RKO (cell line): ENCODE measurements at regions not wholly inside any gene's neighbourhood (a gene's known extent, or its start where the extent isn't known, plus 50 kb on each side); places are given as distances from the start of the nearest gene placed in this dataset.
"Not testable (repeated sequence)": the region's sequence is repeated elsewhere in the genome, so short reads cannot be mapped to it uniquely, and the experiment has no call there.

Experiments used
- DNase-seq: peaks from one replicate; pipeline ENCODE4 v3.0.0-alpha.2; 2016; ENCODE audit warnings: low spot score

GRCh38 chr4:11842620-11843263, 414.0 kb upstream of the HS3ST1 start:
- no peak for DNase-seq

GRCh38 chr4:11839889-11840288, 411.2 kb upstream of the HS3ST1 start:
- no peak for DNase-seq

GRCh38 chr4:11831739-11832138, 403.0 kb upstream of the HS3ST1 start:
- no peak for DNase-seq

DNA sequence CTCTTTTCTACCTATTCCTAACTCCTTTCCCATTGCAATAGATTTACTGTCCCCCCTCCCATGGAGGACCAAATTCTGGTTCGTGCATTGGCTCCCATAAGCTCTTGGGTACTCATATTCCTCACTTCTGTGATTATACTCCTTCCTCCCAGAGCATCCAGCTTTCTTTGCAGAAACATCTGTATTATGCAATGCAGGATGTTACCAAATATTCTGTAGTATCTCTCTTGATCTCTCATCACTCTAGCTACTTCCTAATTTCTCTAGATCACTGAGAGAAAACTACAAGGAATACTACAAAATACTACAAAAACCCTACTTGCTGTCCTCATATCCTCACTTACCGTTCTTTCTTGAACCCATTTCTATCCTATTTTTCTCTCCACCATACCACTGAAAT, 395.9 kb upstream of the HS3ST1 start:
- DNase-seq, result no peak

- no peak for DNase-seq
Measured at GRCh38 chr4:11821772-11822430, 393.2 kb upstream of the HS3ST1 start.

DNA sequence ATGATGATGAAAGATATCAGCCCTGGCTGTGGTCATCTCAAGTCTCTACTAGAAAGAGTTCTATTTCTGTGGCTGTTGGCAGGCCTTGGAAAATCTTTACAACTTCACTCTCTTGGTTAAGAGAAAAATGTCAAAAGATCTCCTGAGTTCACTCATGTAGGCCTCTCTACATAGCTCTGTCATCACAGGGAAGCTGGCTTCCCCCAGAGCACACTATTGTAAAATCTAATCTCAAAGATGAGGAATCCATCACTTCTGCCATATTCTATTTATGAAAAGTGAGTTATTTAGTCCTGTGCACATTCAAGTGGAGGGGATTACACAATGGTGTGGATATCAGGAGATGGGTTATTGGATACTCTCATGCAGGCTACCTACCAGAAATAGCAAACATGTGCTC, 388.4 kb upstream of the HS3ST1 start:
- no peak for DNase-seq

- no peak for DNase-seq
Measured at GRCh38 chr4:11814758-11815157, 386.1 kb upstream of the HS3ST1 start.

DNA sequence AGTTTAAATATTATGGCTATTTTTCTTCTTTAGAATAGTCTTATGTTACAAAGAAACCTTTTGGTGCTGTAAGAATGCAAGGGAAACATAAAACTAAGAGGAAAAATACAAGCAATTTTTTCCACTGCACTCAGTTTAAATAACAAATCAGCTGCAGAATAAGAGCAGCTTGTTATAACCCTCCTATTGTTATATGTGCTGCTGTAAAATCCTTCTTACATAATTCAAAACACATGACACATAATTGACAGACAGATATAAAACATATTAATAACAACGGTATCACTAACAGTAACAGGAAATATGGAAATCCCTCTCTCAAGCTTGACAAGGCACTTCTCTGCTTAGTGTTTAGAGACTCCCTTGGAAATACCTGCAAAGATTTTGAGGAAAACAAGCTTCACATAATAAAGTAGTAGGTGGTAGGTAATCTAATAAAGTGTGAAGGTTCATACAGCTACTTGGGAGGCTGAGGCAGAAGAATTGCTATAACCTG, 385.3 kb upstream of the HS3ST1 start:
- no peak for DNase-seq

DNA sequence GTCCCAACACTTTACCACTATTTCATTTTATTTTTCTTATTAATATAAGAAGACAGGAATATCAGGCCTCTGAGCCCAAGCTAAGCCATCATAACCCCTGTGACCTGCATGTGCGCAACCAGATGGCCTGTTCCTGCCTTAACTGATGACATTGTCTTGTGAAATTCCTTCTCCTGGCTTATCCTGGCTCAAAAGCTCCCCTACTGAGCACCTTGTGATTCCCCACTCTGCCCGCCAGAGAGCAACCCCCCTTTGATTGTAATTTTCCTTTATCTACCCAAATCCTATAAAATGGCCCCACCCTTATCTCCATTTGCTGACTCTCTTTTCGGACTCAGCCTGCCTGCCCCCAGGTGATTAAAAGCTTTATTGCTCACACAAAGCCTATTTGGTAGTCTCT, 382.8 kb upstream of the HS3ST1 start:
- not testable (repeated sequence) for DNase-seq

- DNase-seq, result peak; percentile 64
Measured at GRCh38 chr4:11805842-11806241, 377.1 kb upstream of the HS3ST1 start.

GRCh38 chr4:11801466-11802446, 373.1 kb upstream of the HS3ST1 start:
- no peak for DNase-seq

- DNase-seq, result no peak
Measured at GRCh38 chr4:11799196-11799595, 370.5 kb upstream of the HS3ST1 start.

DNA sequence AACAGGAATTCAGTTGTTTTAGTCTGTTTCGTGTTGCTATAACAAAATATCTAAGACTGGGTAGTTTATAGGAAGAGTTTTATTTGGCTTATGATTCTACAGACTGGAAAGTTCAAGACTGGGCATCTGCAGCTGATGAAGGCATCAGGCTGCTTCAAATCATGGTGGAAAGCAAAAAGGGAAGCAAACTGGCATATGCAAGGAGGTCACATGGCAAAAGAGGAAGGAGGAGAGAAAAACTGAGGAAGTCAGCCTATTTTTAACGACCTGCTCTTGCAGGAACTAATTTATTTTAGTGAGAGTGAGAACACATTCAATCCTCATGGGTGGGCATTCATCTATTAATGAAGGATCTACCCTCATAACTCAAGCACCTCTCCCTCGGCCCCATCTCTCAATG, 363.1 kb upstream of the HS3ST1 start:
- no peak for DNase-seq

DNA sequence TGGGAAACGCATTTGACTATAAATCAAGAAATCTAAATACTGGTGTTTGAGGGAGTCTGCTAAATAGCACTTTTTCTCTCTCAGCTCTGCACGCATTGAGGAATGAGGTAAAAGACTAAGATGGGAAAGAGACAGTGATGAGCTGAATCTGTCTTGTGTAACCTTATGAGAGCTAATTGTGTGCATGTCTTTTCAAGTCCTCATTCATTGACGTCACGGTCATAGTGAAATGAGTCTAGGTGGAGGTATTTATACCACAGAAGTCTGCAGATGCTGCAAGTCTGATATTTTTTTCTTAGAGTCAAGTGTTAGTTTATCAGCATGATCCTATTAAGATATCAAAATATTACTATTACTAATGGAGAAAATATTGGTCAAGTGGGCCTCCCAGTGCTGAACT, 361.5 kb upstream of the HS3ST1 start:
- DNase-seq, result no peak

- no peak for DNase-seq
Measured at GRCh38 chr4:11783588-11783987, 354.9 kb upstream of the HS3ST1 start.

DNA sequence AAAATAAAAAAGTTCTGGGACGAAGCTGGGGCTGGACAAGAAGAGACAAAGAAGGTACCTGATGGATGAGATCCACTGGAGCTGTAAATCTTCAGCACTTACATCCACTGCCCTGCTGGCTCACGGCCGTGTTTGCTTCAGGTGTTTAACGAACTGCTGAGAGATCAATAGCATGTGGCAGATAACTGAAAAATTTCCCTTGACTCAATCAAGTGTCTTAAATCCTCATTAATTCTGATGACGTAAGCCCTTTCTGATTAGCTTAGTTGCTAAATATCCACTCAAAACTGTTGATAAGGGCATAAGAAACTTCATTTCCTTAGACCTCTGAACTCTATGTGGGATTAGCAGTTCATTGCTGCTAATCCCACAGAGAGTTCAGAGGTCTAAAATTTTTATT, 354.2 kb upstream of the HS3ST1 start:
- DNase-seq, result no peak

DNA sequence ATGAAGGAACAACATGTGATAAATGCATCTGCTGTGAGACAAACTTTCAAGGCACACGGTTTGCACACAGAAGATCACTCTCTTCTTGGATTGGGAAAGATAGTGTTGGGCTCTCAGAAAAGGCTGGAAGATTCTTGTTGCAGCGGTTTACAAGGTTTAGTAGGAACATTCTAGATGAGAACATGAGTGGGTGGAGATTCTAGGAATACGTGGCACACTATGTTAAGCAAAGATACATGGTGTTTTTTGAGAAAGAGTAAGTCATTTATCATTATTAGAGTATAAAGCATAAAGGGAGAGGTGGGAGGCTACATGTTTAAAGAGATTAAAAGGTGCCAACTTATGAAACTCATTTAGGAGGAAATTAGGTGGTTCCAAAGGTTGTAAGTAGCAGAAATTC, 348.8 kb upstream of the HS3ST1 start:
- DNase-seq, result no peak

DNA sequence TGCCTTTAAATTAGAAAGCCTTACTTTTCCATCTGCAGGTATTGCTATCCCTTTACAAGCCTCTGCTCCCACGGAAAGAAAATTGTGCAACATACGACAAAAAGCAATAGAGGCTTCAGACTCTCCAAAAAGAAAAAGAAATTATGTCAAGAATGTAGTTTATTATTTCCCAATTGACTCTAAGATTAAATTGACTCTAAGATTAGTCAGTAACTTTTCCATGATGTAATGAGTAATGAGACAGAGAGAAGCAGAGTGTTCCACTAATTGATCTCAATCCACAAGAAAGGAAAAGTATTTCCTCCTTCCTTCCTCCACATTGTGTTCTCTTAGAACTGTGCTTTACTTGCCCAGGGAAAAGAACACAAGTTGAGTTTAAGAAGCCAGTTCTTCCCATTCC, 345.7 kb upstream of the HS3ST1 start:
- DNase-seq, result no peak

GRCh38 chr4:11773798-11774197, 345.1 kb upstream of the HS3ST1 start:
- no peak for DNase-seq

DNA sequence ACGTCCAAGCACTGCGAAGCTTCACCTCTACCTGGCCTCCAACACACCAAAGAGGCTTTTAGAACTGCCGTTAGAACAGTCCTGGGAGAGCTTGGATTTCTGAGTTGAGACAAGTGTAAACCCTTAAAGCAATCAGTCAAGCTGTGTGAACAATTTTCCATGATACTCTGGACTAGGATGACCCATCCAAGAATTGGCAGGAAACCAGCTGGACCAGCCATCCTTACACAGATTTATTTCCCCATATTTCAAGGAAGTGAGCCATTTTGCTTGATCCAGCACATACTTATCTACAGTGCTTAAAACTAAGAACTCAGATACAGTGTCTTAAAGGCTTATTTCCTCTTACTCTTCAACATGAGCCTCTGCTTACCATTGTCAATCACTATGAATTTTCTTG, 340.7 kb upstream of the HS3ST1 start:
- no peak for DNase-seq

DNA sequence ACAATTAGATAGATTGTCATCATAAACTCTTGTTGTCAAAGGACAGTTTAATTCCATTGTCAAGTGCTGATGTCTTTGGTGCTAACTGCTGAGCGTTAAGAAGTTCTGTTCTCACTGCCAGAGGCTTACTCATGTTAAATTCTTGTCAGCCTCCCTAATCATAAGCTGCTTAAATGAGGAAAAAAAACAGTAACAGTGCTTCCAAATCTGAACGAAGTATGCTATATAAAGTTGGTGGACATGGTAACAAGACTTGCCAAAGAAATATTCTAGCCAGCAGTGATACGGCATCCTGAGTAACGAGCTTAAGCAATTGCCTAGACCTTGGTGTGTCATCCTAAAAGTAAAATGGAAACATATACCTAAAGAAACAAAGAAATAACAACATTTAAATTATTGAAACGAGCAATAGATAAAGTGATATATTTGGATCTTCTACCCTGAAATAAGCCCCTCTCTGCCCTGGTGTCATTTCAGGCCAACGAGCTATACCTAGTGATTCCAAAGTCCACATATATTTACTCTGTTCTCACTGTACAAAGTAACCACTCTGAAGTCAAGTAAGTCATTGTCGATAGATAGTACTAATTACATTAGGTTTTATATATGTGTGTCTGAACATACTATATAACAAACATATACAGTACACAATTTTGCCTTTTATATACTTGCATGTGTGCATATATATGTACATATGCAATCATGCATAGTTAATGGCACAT, 339.7 kb upstream of the HS3ST1 start:
- DNase-seq, result no peak

DNA sequence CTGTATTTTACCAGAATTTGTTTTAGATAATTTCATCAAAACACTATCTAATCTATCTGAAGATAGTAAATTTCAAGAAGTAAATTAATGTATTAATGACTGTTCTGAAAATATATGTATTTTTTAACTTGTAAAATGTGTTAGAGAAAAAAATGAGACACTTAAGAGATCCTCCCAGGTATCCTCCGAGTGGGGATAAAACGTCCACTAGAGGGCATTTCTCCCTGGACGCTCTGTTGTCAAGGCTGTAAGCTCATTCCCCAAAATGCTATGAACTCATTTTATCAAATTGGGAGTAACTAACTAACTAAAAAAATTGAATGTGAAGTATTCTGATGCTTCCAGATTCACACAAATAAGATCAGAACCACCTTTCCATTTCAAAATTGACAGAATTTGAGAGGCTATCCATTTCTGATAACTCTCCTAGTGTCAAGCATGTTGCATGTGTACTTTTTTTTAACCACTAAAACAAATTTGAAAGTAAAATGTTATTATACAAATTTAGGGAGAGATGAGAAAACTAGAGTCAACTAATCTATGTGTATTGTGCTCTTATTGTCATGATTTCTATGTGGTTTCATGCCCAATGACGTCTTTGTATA, 337.3 kb upstream of the HS3ST1 start:
- peak; percentile 34 for DNase-seq
